ENCODE measurements at regions not wholly inside any gene's neighbourhood (a gene's known extent, or its start where the extent isn't known, plus 50 kb on each side); places are given as distances from the start of the nearest gene placed in this dataset.

DNA sequence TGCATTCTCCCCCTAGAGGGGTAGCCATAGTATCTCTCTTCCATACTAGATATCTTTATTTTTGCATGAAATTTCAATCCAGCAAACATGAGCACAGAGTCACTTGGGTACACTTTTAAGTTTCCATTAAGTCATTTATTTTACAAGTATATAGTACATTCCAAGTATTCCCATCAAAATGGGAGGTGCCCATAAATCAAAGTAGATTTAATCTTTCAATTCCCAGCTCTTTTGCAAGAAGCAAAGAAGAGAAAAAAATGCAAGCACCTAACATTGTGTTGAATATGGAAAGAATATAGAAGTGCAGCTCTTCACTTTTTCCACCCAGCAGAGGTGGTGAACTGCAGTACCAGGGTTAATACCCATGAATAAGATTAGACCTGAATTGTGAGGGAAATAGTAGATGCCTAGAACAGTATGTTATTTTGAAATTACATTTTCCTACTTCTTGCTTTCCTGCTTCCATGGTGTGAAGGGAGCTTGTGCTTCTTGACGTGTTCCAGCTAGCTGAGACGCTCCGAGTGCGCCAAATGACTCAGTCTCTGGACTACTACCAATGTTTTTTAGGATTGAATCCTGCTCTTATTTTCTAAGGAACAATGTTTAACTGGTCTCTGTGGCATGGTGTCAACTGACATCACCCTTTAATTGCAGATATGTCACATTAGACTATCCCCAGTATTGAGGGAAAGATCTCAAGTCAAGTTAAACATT is 151.1 kb upstream of the MAF start:
- no peak for TF ChIP-seq TSHZ2 (CRISPR knock-in tag; IDR thresholded peaks at IDR 0.05)
- no peak for TF ChIP-seq CSRNP3 (CRISPR knock-in tag; IDR thresholded peaks at IDR 0.05)
- TF ChIP-seq TOX (CRISPR knock-in tag; IDR thresholded peaks at IDR 0.05; ENCODE audit: borderline replicate concordance): no peak
- TF ChIP-seq RARB (CRISPR knock-in tag; IDR thresholded peaks at IDR 0.05): no peak
- TF ChIP-seq ARNTL (CRISPR knock-in tag; IDR thresholded peaks at IDR 0.05; ENCODE audit: borderline replicate concordance, low read depth): no peak
- TF ChIP-seq CREB5 (CRISPR knock-in tag; IDR thresholded peaks at IDR 0.05; ENCODE audit: low read depth): no peak
- TF ChIP-seq SNAI2 (CRISPR knock-in tag; IDR thresholded peaks at IDR 0.05): no peak
- no peak for TF ChIP-seq ISL1 (CRISPR knock-in tag; IDR thresholded peaks at IDR 0.05)
- TF ChIP-seq PATZ1 (CRISPR knock-in tag; IDR thresholded peaks at IDR 0.05; ENCODE audit: borderline replicate concordance): no peak
